ENCODE measurements at regions not wholly inside any gene's neighbourhood (a gene's known extent, or its start where the extent isn't known, plus 50 kb on each side); places are given as distances from the start of the nearest gene placed in this dataset.
"Not testable (repeated sequence)": the region's sequence is repeated elsewhere in the genome, so short reads cannot be mapped to it uniquely, and the experiment has no call there.

DNA sequence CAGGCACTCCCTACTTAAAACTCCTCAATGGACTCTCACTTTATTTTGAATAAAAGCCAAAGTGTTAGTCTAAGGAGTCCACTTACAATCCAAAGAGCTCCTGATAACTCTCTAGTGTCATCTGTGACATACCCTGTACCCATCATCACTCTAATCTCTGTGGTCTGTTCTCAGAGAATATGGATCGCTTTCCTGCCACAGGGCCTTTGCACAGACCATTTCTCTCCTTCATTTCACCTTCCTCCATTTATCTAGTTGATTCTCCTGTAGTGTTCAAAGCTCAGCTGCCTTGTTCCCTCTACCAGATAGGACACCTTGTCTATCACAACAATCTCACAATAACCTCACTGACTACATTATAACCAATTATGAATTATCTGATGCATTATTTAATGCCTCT, 185.4 kb upstream of the KBTBD8 start:
- DNase-seq, result no peak

DNA sequence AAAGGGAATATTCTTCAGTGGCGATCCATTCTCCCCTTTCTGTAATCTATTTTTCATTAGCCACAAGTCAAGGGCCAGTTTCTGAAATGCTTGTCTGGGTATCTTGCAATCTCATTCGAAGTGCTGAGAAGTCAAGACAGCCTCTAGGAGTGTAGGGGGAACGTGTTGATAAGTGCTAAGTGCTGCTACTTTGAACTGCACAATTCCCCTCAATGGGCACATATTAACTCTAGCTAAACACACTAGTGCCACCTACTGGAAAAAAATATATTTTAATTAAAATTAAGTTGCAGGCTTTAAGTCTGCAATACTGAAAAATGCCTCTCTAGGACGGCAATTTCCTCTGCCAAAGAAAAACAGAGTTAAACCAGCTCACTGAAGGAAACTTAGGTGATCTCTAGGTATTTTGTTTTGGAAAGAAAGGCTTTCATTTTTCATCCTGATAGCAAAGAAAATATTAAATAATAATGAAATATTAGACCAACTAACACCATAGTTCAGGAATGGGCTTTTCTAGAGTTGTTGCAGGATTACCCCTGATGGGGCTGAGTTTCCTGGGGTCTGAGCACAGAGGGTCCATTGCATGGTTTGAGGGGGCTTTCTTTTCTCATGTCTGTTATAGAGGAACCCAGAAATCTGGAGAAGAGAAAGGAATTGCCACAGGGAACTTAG, 181.9 kb upstream of the KBTBD8 start:
- DNase-seq, result peak; percentile 35

DNA sequence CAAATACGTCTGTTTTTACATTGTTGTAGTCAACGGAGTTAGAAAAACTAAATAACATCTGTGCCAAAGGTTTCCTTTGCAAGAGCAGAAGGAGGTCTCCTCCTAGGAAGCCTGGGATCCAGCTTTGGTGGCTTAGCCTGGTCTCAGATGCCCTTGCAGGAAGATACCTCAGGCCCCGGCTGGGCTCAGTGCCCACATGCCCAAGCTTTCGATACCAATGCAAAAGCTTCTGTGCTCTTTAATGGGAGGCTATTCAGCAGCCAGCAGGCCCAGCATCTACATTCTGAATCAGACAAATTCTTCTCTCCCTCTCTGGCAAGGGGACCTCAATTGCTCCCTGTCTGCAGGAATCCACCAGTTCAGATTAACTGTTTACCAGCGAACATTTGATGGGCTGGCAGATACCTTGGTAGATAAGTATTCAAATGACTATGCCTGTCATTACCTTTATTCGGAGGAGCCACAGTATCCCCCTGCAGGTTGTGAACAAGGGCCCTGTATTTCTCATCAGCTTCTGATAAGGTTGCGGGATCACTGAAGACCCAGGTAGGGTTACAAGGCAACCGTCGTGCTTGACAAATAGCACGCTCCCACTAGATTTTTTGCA, 180.1 kb upstream of the KBTBD8 start:
- no peak for DNase-seq

DNA sequence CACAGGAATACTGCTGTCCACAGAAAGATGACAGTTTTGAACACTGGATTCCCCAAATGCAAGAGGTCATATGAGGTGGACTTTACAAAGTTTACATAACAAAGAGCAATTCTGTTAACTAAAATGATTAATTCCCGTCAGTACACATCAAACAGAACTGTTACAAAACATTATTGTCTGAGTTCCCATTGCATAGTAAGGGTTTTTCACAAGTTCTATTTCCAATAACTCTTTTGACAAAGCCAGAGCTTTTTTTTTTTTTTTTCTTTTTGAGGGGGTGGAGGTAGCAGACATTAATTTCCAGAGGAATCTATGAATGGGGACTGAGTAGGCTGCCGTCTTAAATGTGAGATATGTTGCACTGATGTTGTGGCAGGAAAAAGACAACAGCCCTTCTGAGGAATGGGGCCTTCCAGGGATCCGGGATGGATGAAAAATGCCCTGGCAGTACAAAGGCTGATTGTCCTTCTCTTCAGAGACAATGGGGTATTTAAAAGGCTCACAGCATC, 178.1 kb upstream of the KBTBD8 start:
- no peak for DNase-seq

DNA sequence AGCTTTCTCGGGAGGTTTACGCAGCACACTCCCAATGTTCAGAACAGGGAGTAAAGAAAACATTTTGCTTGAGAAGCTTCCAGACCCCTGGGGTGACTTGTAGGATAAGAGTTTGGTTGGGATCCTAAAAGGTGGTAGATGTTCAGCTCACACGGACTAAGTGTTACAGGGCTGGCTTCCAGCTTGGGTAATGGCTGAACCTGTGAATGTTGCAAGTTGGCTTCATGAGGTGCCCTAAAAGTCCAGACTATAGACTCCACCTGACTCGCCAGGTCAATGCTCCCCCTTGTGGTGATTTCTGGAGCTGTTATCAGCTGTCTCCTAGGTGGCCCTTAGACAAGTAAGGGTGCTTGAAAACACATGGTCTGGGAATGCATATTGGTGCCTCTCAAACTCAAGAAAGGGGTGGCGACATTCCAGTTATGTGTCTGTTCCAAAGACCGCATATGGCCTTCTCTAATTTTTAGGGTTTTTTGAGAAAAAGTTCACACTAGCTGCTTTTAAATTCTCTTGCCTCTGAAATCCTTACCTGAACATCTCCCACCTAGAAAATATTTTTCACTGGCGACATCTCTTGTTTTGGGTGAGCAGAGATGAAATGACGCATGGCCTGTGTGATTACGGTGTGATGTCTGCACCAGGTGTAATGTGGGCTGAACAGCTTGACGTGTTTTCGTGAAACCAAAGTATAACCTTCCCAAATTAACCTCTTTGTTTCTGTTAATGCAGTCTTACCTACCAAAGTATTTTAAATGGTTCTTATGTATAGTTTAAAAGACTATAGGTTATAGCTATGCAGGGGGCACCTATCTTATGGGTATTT, 175.7 kb upstream of the KBTBD8 start:
- DNase-seq, result no peak

DNA sequence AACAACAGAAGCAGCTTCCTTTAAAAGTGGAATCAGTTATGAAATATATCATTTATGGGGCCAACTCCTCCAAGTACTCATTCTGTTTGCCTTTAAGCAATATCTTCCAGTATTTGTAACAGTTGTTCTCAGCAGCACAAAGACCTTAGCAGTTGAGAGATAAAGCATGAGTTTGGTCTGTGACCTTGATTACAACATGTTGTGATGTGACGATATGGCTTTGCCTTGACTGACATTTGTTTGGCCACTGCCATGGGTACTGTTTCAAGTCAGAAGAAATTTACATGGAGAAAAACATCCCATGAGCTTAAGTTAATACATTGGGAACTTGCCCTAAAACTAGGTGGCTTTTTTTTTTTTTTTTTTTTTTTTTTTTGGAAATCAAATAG, 175.1 kb upstream of the KBTBD8 start:
- no peak for DNase-seq

DNA sequence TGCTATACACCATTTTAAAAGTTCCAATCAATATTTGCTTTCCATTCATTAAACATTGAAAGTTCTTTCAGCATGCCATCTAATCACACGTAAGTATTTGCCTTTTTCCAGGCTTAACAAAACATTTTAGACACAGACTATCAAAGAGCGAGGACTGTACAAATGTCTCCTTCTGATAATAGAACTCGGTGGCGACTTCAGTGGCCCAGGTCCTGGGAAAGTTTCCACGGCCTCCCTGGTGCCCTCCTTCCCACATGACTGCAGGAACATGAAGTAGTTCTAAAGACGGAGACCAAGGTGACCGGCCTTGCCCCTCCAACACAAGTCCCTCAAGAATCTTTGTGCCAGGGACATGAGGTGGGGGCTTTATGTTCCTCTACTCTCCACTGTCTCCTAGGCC, 174.6 kb upstream of the KBTBD8 start:
- DNase-seq, result no peak

DNA sequence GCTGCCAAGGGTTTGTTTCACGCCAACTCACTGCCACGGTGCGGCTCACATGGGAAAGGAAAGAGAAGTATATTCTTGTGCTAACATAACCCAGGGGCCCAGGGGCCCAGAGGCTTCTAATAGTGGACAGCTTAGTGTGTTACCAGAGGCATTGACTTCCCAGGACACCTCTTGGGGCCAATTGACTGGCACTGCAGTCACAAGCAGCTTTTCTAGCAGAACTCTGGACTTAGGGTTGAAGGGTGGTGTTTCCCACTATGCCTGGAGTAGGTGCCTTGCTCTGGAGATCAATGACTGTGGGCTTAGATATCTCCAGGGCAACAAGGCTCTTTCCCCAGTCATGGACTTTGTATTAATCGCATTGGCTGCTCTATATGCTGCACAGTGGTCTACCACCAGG, 172.7 kb upstream of the KBTBD8 start:
- DNase-seq, result no peak

DNA sequence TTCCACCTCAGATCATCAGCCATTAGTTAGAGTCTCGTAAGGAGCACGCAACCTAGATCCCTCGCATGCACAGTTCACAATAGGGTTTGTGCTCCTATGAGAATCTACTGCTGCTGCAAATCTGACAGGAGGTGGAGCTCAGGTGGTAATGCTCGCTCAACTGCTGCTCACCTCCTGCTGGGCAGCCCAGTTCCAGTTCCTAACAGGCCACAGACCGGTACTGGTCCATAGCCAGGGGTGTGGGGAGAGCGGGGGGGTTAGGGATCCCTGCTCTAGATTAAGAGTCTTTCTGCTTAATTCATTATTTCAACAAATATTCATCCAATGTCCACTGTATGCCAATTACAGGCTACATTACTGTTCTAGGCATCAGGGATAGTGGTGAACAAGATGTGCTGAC, 170.4 kb upstream of the KBTBD8 start:
- DNase-seq, result no peak

DNA sequence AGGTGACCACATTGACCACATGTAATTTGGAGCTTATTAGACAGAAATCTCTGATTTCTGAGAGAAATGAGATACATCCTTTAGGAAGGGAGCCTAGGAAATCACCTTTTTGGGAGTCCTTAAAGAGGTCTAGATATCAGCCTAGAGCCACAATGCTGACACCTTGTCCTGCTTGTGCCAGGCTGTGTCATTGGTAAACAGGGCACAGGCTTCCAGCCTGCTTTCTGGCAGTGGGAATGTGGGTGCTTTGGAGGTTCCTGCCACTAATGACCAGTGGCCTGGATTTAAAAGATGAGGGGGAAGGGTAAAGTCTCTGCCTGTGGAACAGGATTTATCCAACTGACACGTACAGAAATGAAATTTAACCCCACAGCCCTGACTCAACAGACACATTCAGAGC, 169.8 kb upstream of the KBTBD8 start:
- no peak for DNase-seq

DNA sequence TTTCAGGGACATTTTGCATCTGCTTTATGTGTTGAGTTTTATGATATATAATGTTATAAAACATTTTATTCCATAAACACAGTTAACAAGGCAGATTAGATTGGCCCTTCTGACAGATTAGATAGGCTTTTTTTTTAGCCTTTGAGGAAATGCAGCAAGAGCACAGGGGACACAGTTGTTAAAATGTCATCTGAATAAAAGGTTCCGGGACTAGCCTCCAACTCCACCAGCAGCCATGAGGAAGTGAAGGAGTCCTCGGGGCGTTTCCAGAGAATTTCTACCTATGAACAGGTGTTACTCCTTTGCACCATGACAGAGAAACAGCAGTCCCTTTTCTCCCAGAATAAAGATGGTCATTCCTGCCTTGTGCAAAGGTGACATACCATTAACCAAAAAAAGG, 167.8 kb upstream of the KBTBD8 start:
- no peak for DNase-seq

DNA sequence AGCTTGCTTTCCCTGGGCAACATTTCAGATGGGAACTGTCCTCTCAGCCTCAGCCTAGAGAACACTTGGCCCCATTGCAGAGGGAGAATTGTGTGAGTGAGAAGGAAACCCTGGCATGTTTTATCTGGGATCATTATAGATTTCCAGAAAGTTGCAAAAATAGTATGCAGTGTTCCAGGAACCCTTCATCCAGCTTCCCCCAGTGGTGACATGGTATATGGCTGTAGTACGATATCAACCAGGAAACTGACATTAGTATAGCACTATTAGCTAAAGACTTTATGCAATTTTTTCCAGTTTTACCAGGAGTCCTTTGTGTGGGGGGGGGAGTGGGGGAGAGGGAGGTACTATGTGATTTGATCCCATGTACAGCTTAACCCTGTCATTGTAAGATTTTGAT, 166.2 kb upstream of the KBTBD8 start:
- DNase-seq, result no peak

DNA sequence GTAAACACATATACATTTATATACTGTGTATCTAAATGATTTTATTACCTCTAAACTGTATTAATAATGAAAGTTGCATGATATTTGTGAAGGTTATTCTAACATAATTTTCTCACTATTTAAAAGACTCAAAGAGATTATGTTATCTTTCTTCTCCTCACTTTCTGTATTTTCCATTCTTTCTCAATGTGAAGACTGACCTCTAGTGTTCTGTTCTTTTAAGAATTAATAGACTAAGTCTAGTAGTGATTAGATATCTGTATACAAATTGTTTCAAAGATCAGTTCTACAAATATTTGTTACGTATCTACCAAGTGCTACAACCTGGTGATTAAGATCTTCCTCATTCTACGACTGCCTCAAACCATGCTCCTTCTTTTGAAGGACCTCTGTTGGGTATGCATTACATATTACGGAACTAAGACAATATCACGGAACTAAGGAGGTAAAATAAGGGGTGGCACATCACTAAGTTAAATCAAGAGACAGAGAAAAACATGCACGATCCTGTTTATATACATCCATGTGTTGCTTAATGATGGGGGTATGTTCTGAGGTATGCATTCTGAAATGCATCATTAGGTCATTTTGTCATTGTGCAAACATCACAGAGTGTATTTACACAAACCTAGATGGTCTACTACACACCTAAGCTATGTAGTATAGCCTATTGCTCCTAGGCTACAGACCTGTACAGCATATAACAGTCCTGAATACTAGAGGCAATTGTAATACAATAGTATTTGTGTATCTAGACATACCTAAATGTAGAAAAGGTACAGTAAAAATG, 161.5 kb upstream of the KBTBD8 start:
- DNase-seq, result no peak

DNA sequence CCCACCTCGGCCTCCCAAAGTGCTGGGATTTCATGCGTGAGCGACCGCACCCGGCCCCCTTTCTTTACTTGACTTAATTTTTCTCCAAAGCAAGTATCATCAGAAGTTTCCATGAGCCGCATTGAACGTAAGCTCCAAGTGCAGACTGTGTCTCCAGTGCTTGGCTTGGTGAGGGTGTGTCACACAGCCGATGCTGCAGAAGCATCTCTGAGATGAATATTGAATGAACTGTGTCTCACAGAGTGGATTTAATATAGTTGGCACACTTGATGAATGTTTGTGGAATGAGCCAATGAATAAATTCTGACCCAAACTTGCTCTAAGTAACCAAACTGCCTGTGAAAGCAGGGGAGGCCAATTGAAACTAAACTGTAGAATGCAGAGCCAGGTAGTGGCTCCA, 159.4 kb upstream of the KBTBD8 start:
- DNase-seq, result no peak

DNA sequence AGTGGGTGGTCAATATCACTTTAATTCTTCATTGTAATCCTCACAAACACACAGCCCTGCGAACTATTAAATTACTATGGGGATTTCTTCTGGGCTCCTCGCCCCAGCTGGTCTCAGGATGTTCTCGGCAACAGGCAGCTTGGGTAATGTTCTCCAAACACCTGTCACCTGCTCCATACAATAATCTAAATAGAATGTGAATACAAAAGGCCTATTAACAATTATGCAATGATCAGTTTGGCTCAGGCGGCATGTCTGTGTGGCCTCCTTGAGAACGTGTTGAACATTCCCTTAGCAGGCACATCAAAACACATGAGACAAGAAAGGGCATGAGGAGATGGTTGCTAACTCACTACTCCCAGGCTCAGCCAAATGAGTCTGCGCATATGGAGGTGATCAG, 158.6 kb upstream of the KBTBD8 start:
- DNase-seq, result no peak

DNA sequence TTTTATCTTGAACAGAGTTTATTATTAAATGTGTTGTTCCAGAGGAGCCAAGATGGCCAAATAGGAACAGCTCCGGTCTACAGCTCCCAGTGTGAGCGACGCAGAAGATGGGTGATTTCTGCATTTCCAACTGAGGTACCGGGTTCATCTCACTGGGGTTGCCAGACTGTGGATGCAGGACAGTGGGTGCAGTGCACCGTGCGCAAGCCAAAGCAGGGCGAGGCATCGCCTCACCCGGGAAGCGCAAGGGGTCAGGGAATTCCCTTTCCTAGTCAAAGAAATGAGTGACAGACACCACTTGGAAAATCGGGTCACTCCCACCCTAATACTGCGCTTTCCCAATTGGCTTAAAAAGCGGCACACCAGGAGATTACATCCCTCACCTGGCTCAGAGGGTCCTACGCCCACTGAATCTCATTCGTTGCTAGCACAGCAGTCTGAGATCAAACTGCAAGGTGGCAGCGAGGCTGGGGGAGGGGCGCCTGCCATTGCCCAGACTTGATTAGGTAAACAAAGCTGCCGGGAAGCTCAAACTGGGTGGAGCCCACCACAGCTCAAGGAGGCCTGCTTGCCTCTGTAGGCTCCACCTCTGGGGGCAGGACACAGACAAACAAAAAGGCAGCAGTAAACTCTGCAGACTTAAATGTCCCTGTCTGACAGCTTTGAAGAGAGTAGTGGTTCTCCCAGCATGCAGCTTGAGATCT, 155.2 kb upstream of the KBTBD8 start:
- DNase-seq, result not testable (repeated sequence)

DNA sequence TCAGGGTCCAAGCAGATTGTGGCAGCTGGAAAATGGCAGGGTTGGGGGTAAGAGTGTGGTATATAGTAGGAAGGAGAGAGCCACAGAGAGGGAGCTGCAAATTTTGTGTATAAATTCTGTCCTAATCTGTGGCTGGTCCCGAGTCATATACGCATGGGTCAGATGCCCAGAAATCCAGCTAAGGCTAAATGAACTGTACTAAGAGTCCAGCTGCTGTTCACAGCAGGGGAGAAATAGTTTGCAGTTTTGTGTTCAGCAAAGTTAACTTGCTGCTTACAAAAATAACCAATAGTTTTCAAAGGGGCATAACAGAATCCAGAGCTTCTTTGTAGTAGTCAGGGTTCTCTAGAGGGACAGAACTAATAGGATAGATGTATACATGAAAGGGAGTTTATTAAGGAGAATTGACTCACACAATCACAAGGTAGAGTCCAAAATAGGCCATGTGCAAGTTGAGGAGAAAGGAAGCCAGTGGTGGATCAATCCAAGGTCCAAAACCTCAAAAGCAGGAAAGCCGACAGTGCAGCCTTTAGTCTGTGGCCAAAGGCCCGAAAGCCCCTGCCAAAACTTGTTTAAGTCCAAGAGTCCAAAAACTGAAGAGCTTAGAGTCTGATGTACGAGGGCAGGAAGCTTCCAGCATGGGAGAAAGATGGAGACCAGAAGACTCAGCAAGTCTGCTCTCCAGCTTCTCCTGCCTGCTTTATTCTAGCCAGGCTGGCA, 146.1 kb upstream of the KBTBD8 start:
- no peak for DNase-seq

DNA sequence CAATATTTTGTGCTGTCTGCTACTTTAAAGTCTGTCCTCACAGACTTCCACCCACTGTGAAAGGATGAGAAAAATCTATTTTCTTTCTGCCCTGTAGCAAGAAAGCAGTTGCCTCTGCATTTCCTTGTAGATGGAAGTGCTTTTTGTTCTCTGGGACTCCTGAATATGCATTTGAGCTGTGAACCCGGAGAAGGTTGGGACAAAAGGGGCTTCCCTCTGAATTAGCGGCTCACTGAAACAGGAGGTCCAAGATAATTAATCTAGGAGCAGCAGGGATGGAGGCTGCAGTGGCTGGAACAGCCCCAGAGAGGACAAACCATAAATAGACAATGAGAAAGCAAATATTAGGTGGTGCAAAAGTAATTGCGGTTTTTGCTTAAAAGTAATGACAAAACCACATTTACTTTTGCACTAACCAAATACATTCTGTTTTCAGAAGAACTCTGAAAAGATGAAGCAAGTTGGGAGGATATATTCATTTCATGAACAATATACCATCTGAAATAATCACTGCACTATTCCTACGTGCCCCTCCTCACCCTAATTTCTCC, 143.4 kb upstream of the KBTBD8 start:
- DNase-seq, result no peak

DNA sequence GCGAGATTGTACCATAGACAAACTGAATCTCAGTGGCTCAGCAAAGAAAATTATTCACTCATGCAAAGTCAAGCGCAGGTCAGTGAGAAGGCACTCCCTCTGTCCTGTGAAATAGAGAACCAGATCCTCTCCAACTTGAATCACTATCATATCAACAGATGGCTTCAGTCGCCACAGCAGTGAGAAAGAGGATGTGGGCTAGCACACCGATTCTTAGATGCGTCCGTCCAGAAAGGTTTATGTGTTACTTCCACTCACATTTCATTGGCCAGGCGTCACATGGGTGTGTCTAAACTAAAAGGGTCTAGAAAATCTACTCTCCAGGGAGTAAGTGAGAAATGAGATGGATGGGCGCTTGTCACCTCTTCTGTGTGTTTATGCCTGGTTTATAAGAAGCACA, 141.6 kb upstream of the KBTBD8 start:
- no peak for DNase-seq

DNA sequence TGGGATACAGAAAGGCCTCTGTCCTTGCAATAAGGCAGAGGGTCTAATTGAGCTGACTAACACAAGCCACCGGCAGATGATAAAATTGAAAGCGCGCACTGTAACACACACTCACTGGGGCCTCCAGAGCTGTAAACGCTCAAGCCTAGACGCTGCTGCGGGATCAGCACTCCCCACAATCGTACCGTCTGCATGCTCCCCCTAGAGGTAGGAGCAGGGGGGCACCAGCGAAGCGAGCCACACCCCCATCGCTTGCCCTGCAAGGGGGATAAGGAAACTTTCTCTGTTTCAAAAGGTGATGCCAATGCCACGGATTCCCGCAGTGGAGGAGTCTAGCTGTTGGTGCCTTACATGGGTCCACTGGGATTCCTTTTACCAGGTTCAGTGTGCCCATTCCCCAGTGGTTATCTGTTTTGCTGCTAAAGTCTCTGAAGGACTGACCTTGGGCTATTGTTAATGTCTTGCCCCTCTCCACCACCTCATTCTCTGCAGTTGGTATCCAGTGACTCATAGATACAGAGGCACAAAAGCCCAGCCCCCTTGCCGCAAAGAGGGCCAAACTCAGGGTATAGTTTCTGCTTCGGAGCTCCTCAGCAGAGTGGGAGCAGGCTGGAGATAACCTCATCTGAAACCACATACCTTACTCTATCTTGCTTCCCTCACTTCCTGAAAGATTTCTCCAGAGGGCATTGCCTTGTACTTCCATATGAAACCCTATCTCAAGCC, 139.3 kb upstream of the KBTBD8 start:
- no peak for DNase-seq

DNA sequence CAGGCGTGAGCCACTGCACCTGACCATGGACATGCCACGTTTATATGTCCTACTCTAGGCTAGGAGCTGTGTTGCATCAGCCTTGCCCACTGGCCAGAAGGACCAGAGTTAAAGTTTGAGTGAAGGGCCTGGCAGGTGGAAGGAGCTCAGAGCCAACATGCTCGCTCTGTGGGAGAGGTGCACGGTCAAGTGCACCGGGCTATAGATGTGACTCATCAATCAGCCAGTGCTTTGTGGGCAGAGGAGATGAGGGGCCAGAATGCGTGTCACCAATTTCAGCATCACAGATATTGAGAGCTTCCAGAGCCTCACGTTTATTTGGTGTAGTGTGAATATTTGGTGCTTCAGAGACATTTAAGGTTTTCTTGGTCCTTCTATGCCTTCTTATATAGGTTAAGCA, 137.3 kb upstream of the KBTBD8 start:
- no peak for DNase-seq
